GM19468 (cell line): ENCODE measurements at regions not wholly inside any gene's neighbourhood (a gene's known extent, or its start where the extent isn't known, plus 50 kb on each side); places are given as distances from the start of the nearest gene placed in this dataset.

Experiments used
- ATAC-seq: cut with Tn5 transposase; IDR thresholded peaks from one replicate; pipeline ENCODE4 v1.9.1; 2021; ENCODE audit warnings: mild to moderate bottlenecking, moderate library complexity, moderate number of reproducible peaks; ENCODE audit not compliant: unreplicated experiment; ENCODE audit errors: extremely low read depth

GRCh38 chr6:51350308-51350904 lies 531.7 kb downstream of the TFAP2B start:
- no peak for ATAC-seq

GRCh38 chr6:51352506-51353029 lies 533.9 kb downstream of the TFAP2B start:
- ATAC-seq, result no peak

- no peak for ATAC-seq
These were observed 541.6 kb downstream of the TFAP2B start for GRCh38 chr6:51360287-51360686.

GRCh38 chr6:51365566-51365965 lies 546.9 kb downstream of the TFAP2B start:
- ATAC-seq, result no peak

- ATAC-seq, result no peak
These were observed 550.8 kb downstream of the TFAP2B start for GRCh38 chr6:51369485-51369884.

- no peak for ATAC-seq
These were observed 564.2 kb downstream of the TFAP2B start for GRCh38 chr6:51382847-51383246.

- no peak for ATAC-seq
These were observed 566.1 kb downstream of the TFAP2B start for GRCh38 chr6:51384736-51385135.

- ATAC-seq, result no peak
These were observed 567.7 kb downstream of the TFAP2B start for GRCh38 chr6:51386347-51386836.

GRCh38 chr6:51387907-51388306 lies 569.2 kb downstream of the TFAP2B start:
- no peak for ATAC-seq

GRCh38 chr6:51394061-51394460 lies 575.4 kb downstream of the TFAP2B start:
- no peak for ATAC-seq

- no peak for ATAC-seq
These were observed 577.9 kb downstream of the TFAP2B start for GRCh38 chr6:51396583-51396982.

GRCh38 chr6:51398064-51398705 lies 579.5 kb downstream of the TFAP2B start:
- ATAC-seq, result peak; percentile 23

GRCh38 chr6:51398793-51399192 lies 580.1 kb downstream of the TFAP2B start:
- no peak for ATAC-seq

- no peak for ATAC-seq
These were observed 591.8 kb downstream of the TFAP2B start for GRCh38 chr6:51410453-51410852.

GRCh38 chr6:51411496-51412125 lies 592.9 kb downstream of the TFAP2B start:
- no peak for ATAC-seq

- ATAC-seq, result no peak
These were observed 595.7 kb downstream of the TFAP2B start for GRCh38 chr6:51414361-51414760.

GRCh38 chr6:51415501-51415900 lies 596.8 kb downstream of the TFAP2B start:
- ATAC-seq, result no peak

GRCh38 chr6:51429017-51429712 lies 610.5 kb downstream of the TFAP2B start:
- no peak for ATAC-seq

GRCh38 chr6:51430589-51430988 lies 611.9 kb downstream of the TFAP2B start:
- ATAC-seq, result no peak

GRCh38 chr6:51432481-51432880 lies 613.8 kb downstream of the TFAP2B start:
- ATAC-seq, result no peak
